Loucy (cell line): ENCODE measurements at regions not wholly inside any gene's neighbourhood (a gene's known extent, or its start where the extent isn't known, plus 50 kb on each side); places are given as distances from the start of the nearest gene placed in this dataset.

ENCODE experiments used
- H2AFZ ChIP-seq: fragments of 200-600 bp; sonication (generic); 2 replicates; pipeline ENCODE4 v1.6.0; 2016; ENCODE audit warnings: antibody characterized with exemption, mild to moderate bottlenecking, low read length, moderate library complexity
- H3F3A ChIP-seq: fragments of 200-600 bp; 2 replicates; pipeline ENCODE4 v1.6.0; 2016; ENCODE audit warnings: antibody characterized with exemption, low read depth, mild to moderate bottlenecking
- H3K27me3 ChIP-seq: fragments of 200-600 bp; sonication (generic); 2 replicates; pipeline ENCODE4 v1.6.1; 2014; ENCODE audit warnings: low read length, mild to moderate bottlenecking; ENCODE audit not compliant: insufficient read depth, poor library complexity, severe bottlenecking
- H3K36me3 ChIP-seq: fragments of 200-600 bp; sonication (generic); 2 replicates; pipeline ENCODE4 v1.6.1; 2016; ENCODE audit warnings: low read length; ENCODE audit not compliant: insufficient read depth
- H3K4me1 ChIP-seq: fragments of 200-600 bp; sonication (generic); 2 replicates; pipeline ENCODE4 v1.5.1; 2014; ENCODE audit warnings: low read length, mild to moderate bottlenecking; ENCODE audit not compliant: insufficient read depth, poor library complexity, severe bottlenecking
- H3K4me2 ChIP-seq: fragments of 200-600 bp; sonication (generic); 2 replicates; pipeline ENCODE4 v1.6.0; 2014; ENCODE audit warnings: antibody characterized with exemption, low read length, low read depth, mild to moderate bottlenecking; ENCODE audit not compliant: poor library complexity, severe bottlenecking
- H3K4me3 ChIP-seq: fragments of 200-600 bp; sonication (generic); 2 replicates; pipeline ENCODE4 v1.5.1; 2014; ENCODE audit warnings: low read length, mild to moderate bottlenecking, mixed read lengths; ENCODE audit not compliant: poor library complexity, severe bottlenecking
- H3K79me2 ChIP-seq: fragments of 200-600 bp; sonication (generic); 2 replicates; pipeline ENCODE4 v1.6.1; 2014; ENCODE audit warnings: low read length; ENCODE audit not compliant: insufficient read depth
- H3K9ac ChIP-seq: fragments of 200-600 bp; sonication (generic); 2 replicates; pipeline ENCODE4 v1.6.0; 2014; ENCODE audit warnings: mild to moderate bottlenecking, low read depth, low read length, moderate library complexity; ENCODE audit not compliant: poor library complexity, severe bottlenecking
- H3K9me2 ChIP-seq: fragments of 200-600 bp; sonication (generic); replicated peaks from 2 replicates; pipeline ENCODE4 v1.6.1; 2016; ENCODE audit warnings: low read depth, low read length, mixed read lengths
- H3K9me3 ChIP-seq: fragments of 200-600 bp; sonication (generic); 2 replicates; pipeline ENCODE4 v1.6.1; 2014; ENCODE audit warnings: mild to moderate bottlenecking, antibody characterized with exemption, low read length, low read depth; ENCODE audit not compliant: insufficient read depth
- H4K20me1 ChIP-seq: fragments of 200-600 bp; sonication (generic); 2 replicates; pipeline ENCODE4 v1.6.0; 2014; ENCODE audit warnings: antibody characterized with exemption, low read length, mild to moderate bottlenecking; ENCODE audit not compliant: insufficient read depth, poor library complexity, severe bottlenecking
- CTCF ChIP-seq: fragments of 200-600 bp; sonication (generic); conservative IDR thresholded peaks from 2 replicates; pipeline ENCODE4 v1.5.1; 2014; ENCODE audit warnings: mild to moderate bottlenecking, antibody characterized with exemption, low read length
- EZH2phosphoT487 ChIP-seq: fragments of 200-600 bp; IDR thresholded peaks from 2 replicates; pipeline ENCODE4 v1.6.1; 2018; ENCODE audit warnings: antibody characterized with exemption, mild to moderate bottlenecking, moderate library complexity, borderline replicate concordance

GRCh38 chr22:27080036-27080578 is 422.7 kb downstream of the MIAT start:
- Histone ChIP-seq H2AFZ (no peak overlapping the region), H3K36me3 (no peaks in the 10 kb centered on the region), H3K4me3 (no peak overlapping the region), H3F3A (no peaks in the 10 kb centered on the region), H3K9ac (no peak overlapping the region), H3K9me2 (no peaks in the 10 kb centered on the region), H4K20me1 (no peaks in the 10 kb centered on the region), H3K4me2 (no peak overlapping the region), H3K79me2 (no peaks in the 10 kb centered on the region), H3K27me3 (no peaks in the 10 kb centered on the region), H3K9me3 (no peaks in the 10 kb centered on the region), H3K4me1 (no peaks in the 10 kb centered on the region)
- no peak for TF ChIP-seq CTCF
- TF ChIP-seq EZH2phosphoT487: no peak

GRCh38 chr22:27080863-27081262 is 423.5 kb downstream of the MIAT start:
- Histone ChIP-seq H2AFZ (no peak overlapping the region), H3K79me2 (no peaks in the 10 kb centered on the region), H3K4me1 (no peaks in the 10 kb centered on the region), H3K9me3 (no peaks in the 10 kb centered on the region), H3K9ac (no peak overlapping the region), H3K9me2 (no peaks in the 10 kb centered on the region), H3F3A (no peaks in the 10 kb centered on the region), H3K4me3 (no peak overlapping the region), H3K27me3 (no peaks in the 10 kb centered on the region), H3K36me3 (no peaks in the 10 kb centered on the region), H4K20me1 (no peaks in the 10 kb centered on the region), H3K4me2 (no peak overlapping the region)
- TF ChIP-seq CTCF (no peak), EZH2phosphoT487 (no peak)

- H3K9me2 ChIP-seq: no peaks in the 10 kb centered on the region
- H3K79me2 ChIP-seq: no peaks in the 10 kb centered on the region
Measured at GRCh38 chr22:27083610-27084009, 426.2 kb downstream of the MIAT start.

More at GRCh38 chr22:27083610-27084009, 426.2 kb downstream of the MIAT start:
- no peaks in the 10 kb centered on the region for H4K20me1 ChIP-seq
- H3F3A ChIP-seq: no peaks in the 10 kb centered on the region
- H3K9ac ChIP-seq: no peak overlapping the region
- no peaks in the 10 kb centered on the region for H3K4me1 ChIP-seq
- H3K36me3 ChIP-seq: no peaks in the 10 kb centered on the region
- H3K27me3 ChIP-seq: no peaks in the 10 kb centered on the region
- no peak overlapping the region for H3K4me3 ChIP-seq
- H3K4me2 ChIP-seq: no peak overlapping the region
- H2AFZ ChIP-seq: no peak overlapping the region
- TF ChIP-seq CTCF (no peak), EZH2phosphoT487 (no peak)
- no peaks in the 10 kb centered on the region for H3K9me3 ChIP-seq
